ENCODE measurements at regions not wholly inside any gene's neighbourhood (a gene's known extent, or its start where the extent isn't known, plus 50 kb on each side); places are given as distances from the start of the nearest gene placed in this dataset.

GRCh38 chr4:138671106-138671505 is 344.5 kb upstream of the NOCT start:
- H3K79me2 ChIP-seq (ENCODE audit: control insufficient read depth, low read length): no peaks in the 10 kb centered on the region
- no peak overlapping the region for H3K4me2 ChIP-seq (ENCODE audit: low read length)
- no peaks in the 10 kb centered on the region for H3K9me2 ChIP-seq (replicated peaks; ENCODE audit: control insufficient read depth, low read length)
- H3F3A ChIP-seq (ENCODE audit: control insufficient read depth, insufficient read depth): no peaks in the 10 kb centered on the region
- no peaks in the 10 kb centered on the region for H3K4me1 ChIP-seq (ENCODE audit: control insufficient read depth, low read length)
- no peaks in the 10 kb centered on the region for H3K9me3 ChIP-seq (ENCODE audit: control insufficient read depth, insufficient read depth, low read length)
- no peak overlapping the region for H3K4me3 ChIP-seq (ENCODE audit: low read length)
- H3K36me3 ChIP-seq (ENCODE audit: control insufficient read depth, low read length): no peaks in the 10 kb centered on the region
- no peak overlapping the region for H3K27ac ChIP-seq (ENCODE audit: low read depth, low read length)
- H3K27me3 ChIP-seq (ENCODE audit: control insufficient read depth, low read length): peaks cover 3% of the 10 kb centered on the region; the same call in 1 of the 2 replicates
- no peaks in the 10 kb centered on the region for H4K20me1 ChIP-seq (ENCODE audit: control insufficient read depth, insufficient read depth, low read depth, low read length)
- no peak for TF ChIP-seq CTCF (IDR thresholded peaks at IDR 0.05; ENCODE audit: low read depth, low read length, poor library complexity, severe bottlenecking)
- TF ChIP-seq EZH2phosphoT487 (IDR thresholded peaks at IDR 0.05; ENCODE audit: borderline replicate concordance, low read length): no peak

DNA sequence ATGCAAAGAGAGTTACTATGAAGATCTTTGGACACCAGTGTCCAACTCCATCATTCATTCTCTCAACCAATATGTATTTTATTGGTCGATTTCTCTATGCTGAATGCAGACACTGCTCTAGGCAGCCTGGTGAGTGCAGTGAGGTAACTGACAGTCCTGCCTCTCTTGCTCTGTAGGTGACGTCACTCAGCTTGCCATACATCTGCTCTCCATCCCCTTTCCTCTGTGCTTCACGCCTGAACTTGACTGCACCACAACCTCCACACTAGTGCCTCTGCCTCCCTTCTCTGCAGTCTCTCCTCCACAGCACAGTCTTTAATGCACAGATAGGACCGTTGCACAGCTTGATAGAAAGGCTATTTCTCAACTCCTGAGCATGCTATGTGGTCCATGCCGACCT is 344.9 kb upstream of the NOCT start:
- no peaks in the 10 kb centered on the region for H3F3A ChIP-seq (ENCODE audit: control insufficient read depth, insufficient read depth)
- no peaks in the 10 kb centered on the region for H3K9me2 ChIP-seq (replicated peaks; ENCODE audit: control insufficient read depth, low read length)
- H3K79me2 ChIP-seq (ENCODE audit: control insufficient read depth, low read length): no peaks in the 10 kb centered on the region
- H3K9me3 ChIP-seq (ENCODE audit: control insufficient read depth, insufficient read depth, low read length): no peaks in the 10 kb centered on the region
- H4K20me1 ChIP-seq (ENCODE audit: control insufficient read depth, insufficient read depth, low read depth, low read length): no peaks in the 10 kb centered on the region
- no peak overlapping the region for H3K4me3 ChIP-seq (ENCODE audit: low read length)
- H3K27ac ChIP-seq (ENCODE audit: low read depth, low read length): no peak overlapping the region
- no peaks in the 10 kb centered on the region for H3K4me1 ChIP-seq (ENCODE audit: control insufficient read depth, low read length)
- H3K27me3 ChIP-seq (ENCODE audit: control insufficient read depth, low read length): peaks cover 3% of the 10 kb centered on the region; the same call in 1 of the 2 replicates
- no peak for TF ChIP-seq EZH2phosphoT487 (IDR thresholded peaks at IDR 0.05; ENCODE audit: borderline replicate concordance, low read length)
- no peak for TF ChIP-seq CTCF (IDR thresholded peaks at IDR 0.05; ENCODE audit: low read depth, low read length, poor library complexity, severe bottlenecking)
- H3K36me3 ChIP-seq (ENCODE audit: control insufficient read depth, low read length): no peaks in the 10 kb centered on the region
- no peak overlapping the region for H3K4me2 ChIP-seq (ENCODE audit: low read length)

GRCh38 chr4:138669479-138670315 is 345.9 kb upstream of the NOCT start:
- Histone ChIP-seq H3K4me3 (ENCODE audit: low read length) (no peak overlapping the region), H3K4me2 (ENCODE audit: low read length) (no peak overlapping the region), H3K9me2 (replicated peaks; ENCODE audit: control insufficient read depth, low read length) (no peaks in the 10 kb centered on the region), H3K27ac (ENCODE audit: low read depth, low read length) (no peak overlapping the region), H3K27me3 (ENCODE audit: control insufficient read depth, low read length) (peaks cover 3% of the 10 kb centered on the region; the same call in 1 of the 2 replicates), H4K20me1 (ENCODE audit: control insufficient read depth, insufficient read depth, low read depth, low read length) (no peaks in the 10 kb centered on the region), H3K9me3 (ENCODE audit: control insufficient read depth, insufficient read depth, low read length) (no peaks in the 10 kb centered on the region), H3K36me3 (ENCODE audit: control insufficient read depth, low read length) (no peaks in the 10 kb centered on the region), H3F3A (ENCODE audit: control insufficient read depth, insufficient read depth) (no peaks in the 10 kb centered on the region), H3K79me2 (ENCODE audit: control insufficient read depth, low read length) (no peaks in the 10 kb centered on the region), H3K4me1 (ENCODE audit: control insufficient read depth, low read length) (no peaks in the 10 kb centered on the region)
- no peak for TF ChIP-seq CTCF (IDR thresholded peaks at IDR 0.05; ENCODE audit: low read depth, low read length, poor library complexity, severe bottlenecking)

Measured in DOHH2 (cell line).